PFSK-1 (cell line): ENCODE measurements at regions not wholly inside any gene's neighbourhood (a gene's known extent, or its start where the extent isn't known, plus 50 kb on each side); places are given as distances from the start of the nearest gene placed in this dataset.

Source experiments
- FOXP2 ChIP-seq: optimal IDR thresholded peaks from 2 replicates; pipeline ENCODE3; 2011; ENCODE audit warnings: borderline replicate concordance, control low read depth, inconsistent platforms; ENCODE audit not compliant: insufficient read depth; ENCODE audit errors: extremely low read length, extremely low read depth
- POLR2AphosphoS5 ChIP-seq: IDR thresholded peaks from 2 replicates; pipeline ENCODE4 v1.6.1; 2012; ENCODE audit warnings: low read depth, mild to moderate bottlenecking, control low read depth, low read length, moderate library complexity
- SIN3A ChIP-seq: IDR thresholded peaks from 2 replicates; pipeline ENCODE4 v1.6.1; 2012; ENCODE audit warnings: mild to moderate bottlenecking, low read length, moderate library complexity, borderline replicate concordance; ENCODE audit not compliant: insufficient read depth
- TAF1 ChIP-seq: IDR thresholded peaks from 2 replicates; pipeline ENCODE4 v1.6.1; 2012; ENCODE audit warnings: low read length, control low read depth, borderline replicate concordance; ENCODE audit not compliant: insufficient read depth
- TF ChIP-seq, protein P1 (sequence below), 2 experiments: IDR thresholded peaks; 2 replicates each; pipeline versions ENCODE4 v1.6.1 to v1.8.0; 2011 to 2012; ENCODE audit warnings: low read depth in 2 of 2, low read length in 2 of 2, control low read depth in 1 of 2, inconsistent platforms in 1 of 2, mild to moderate bottlenecking in 1 of 2, moderate library complexity in 1 of 2; ENCODE audit not compliant: insufficient read depth in 1 of 2

DNA sequence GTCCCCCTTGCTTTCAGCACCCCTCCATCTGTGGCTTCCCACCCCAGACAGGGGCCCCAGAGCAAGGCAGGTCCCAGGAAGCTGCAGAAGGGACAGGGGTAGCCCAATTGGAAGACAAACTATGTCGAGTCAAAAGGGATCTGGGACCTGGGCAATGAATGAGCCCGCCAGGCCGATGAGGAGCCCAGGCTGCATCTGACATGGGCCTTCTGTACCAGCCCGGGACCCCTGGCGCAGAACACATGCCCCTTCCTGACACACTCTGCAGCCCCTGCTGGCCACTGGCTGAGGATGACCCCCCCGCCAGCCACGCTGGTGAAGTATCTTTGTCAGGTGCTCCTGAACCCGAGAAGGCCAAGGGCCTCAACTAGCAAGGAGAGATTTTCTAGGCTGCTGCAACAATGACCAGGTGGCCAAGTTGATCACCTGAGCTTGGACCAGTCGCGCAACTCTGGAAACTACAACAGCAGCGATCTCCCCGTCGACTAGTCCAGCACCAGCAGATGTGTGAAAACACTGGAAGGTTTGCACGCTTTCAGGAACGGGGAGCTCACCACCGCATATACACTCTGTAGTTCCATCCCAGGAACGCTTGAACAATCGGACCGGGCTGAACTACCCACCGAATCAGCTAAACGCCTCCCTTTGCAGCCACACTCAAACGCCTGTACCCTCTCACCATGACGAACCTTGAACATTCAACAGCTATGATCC lies 119.0 kb downstream of the NCOR2 start:
- TF ChIP-seq FOXP2, result no peak
- TF ChIP-seq, protein P1, sequence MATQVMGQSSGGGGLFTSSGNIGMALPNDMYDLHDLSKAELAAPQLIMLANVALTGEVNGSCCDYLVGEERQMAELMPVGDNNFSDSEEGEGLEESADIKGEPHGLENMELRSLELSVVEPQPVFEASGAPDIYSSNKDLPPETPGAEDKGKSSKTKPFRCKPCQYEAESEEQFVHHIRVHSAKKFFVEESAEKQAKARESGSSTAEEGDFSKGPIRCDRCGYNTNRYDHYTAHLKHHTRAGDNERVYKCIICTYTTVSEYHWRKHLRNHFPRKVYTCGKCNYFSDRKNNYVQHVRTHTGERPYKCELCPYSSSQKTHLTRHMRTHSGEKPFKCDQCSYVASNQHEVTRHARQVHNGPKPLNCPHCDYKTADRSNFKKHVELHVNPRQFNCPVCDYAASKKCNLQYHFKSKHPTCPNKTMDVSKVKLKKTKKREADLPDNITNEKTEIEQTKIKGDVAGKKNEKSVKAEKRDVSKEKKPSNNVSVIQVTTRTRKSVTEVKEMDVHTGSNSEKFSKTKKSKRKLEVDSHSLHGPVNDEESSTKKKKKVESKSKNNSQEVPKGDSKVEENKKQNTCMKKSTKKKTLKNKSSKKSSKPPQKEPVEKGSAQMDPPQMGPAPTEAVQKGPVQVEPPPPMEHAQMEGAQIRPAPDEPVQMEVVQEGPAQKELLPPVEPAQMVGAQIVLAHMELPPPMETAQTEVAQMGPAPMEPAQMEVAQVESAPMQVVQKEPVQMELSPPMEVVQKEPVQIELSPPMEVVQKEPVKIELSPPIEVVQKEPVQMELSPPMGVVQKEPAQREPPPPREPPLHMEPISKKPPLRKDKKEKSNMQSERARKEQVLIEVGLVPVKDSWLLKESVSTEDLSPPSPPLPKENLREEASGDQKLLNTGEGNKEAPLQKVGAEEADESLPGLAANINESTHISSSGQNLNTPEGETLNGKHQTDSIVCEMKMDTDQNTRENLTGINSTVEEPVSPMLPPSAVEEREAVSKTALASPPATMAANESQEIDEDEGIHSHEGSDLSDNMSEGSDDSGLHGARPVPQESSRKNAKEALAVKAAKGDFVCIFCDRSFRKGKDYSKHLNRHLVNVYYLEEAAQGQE (IDR thresholded peaks at IDR 0.05; ENCODE audit: insufficient read depth in 1 of 2, low read depth in 2 of 2, low read length in 2 of 2), result no peak
- TF ChIP-seq POLR2AphosphoS5, result no peak
- TF ChIP-seq SIN3A, result no peak
- no peak for TF ChIP-seq TAF1

DNA sequence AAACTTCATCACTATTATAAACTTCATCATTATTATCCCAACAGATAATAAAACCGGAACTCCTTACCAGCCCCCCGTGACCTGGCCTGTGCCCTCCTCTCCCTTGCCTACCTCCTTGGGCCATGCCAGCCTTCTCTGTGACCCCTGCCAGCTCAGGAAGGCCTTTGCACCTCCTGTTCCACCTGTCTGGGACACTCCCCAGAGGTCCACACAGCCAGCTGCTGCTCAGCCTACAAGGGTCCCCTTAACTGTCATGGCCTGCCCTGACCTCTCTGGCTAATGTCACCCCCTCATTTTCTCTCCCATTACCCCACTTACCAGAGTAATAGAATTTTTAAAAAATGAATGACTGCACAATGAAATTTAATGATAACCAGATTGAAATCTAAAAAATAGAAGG lies 121.0 kb downstream of the NCOR2 start:
- TF ChIP-seq POLR2AphosphoS5, result no peak
- no peak for TF ChIP-seq TAF1
- TF ChIP-seq, protein P1 (IDR thresholded peaks at IDR 0.05; ENCODE audit: insufficient read depth in 1 of 2, low read depth in 2 of 2, low read length in 2 of 2), result no peak
- TF ChIP-seq FOXP2, result no peak
- TF ChIP-seq SIN3A, result no peak

DNA sequence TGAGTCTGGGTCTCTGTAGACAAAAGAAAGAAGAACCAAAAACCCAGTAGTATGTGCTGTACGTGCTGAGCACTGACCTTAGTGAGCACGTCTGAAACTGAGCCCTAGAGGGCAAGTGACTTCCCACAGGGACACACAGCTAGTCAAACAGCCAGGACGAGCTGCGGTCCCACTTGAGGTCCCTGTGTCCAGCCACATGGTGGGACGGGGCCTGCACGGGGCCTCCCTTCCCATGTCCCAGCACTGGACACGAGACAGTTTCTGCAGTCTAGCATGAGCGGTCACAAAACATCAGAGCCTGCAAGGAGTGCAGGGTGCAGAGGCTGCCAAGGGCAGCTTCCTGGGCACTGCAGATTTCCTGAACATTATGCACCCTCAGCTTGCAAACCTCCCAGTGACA lies 121.6 kb downstream of the NCOR2 start:
- TF ChIP-seq FOXP2 (no peak), SIN3A (no peak), POLR2AphosphoS5 (no peak), TAF1 (no peak)
- TF ChIP-seq, protein P1 (IDR thresholded peaks at IDR 0.05; ENCODE audit: insufficient read depth in 1 of 2, low read depth in 2 of 2, low read length in 2 of 2), result no peak

DNA sequence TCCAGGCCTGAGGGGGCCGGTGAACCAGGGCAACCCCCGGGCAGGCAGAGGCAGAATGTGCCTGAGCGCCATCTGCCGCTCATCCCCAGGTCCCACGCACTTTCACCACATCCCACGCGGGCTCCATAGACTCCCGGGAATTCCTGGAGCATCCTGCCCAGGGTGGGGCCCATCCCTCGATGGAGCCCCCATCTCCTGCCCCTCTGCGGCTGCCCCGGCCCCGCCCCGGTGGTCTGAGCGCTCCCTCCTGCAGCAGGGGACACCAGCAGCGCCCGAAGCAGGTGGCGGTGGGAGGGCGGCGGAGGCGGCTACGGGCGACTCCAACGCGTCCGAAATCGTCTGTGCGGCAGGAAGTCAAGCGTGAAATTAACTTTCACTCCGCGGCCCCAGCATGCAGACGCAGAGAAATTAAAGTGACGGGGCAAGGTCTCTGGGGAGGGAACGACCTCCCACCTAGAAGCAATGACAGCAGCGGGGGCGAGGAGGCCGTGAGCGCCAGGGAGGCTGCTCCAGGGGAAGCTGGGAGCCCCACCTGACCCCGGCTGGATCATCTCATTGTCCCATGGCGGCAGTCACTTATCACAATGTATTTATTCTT lies 122.2 kb downstream of the NCOR2 start:
- TF ChIP-seq TAF1, result no peak
- no peak for TF ChIP-seq SIN3A
- TF ChIP-seq, protein P1 (IDR thresholded peaks at IDR 0.05; ENCODE audit: insufficient read depth in 1 of 2, low read depth in 2 of 2, low read length in 2 of 2), result no peak
- TF ChIP-seq POLR2AphosphoS5, result no peak
- no peak for TF ChIP-seq FOXP2
